GM18907 (cell line): ENCODE measurements at regions not wholly inside any gene's neighbourhood (a gene's known extent, or its start where the extent isn't known, plus 50 kb on each side); places are given as distances from the start of the nearest gene placed in this dataset.

Experiments
- ATAC-seq: cut with Tn5 transposase; IDR thresholded peaks from one replicate; pipeline ENCODE4 v1.9.1; 2021; ENCODE audit warnings: mild to moderate bottlenecking, moderate library complexity; ENCODE audit not compliant: unreplicated experiment

- no peak for ATAC-seq
Measured at GRCh38 chr10:36393801-36394200, 731.6 kb upstream of the ANKRD30A start.

- no peak for ATAC-seq
Measured at GRCh38 chr10:36391405-36391804, 734.0 kb upstream of the ANKRD30A start.

GRCh38 chr10:36390221-36390620 lies 735.2 kb upstream of the ANKRD30A start:
- no peak for ATAC-seq

- no peak for ATAC-seq
Measured at GRCh38 chr10:36388166-36388565, 737.2 kb upstream of the ANKRD30A start.

GRCh38 chr10:36385693-36386092 lies 739.7 kb upstream of the ANKRD30A start:
- no peak for ATAC-seq

GRCh38 chr10:36383349-36383748 lies 741.3 kb upstream of the FZD8 start:
- ATAC-seq, result no peak

- ATAC-seq, result no peak
Measured at GRCh38 chr10:36381748-36382147, 739.7 kb upstream of the FZD8 start.

GRCh38 chr10:36380538-36380937 lies 738.4 kb upstream of the FZD8 start:
- ATAC-seq, result no peak

- ATAC-seq, result no peak
Measured at GRCh38 chr10:36375107-36375506, 733.0 kb upstream of the FZD8 start.

GRCh38 chr10:36373424-36374096 lies 731.5 kb upstream of the FZD8 start:
- no peak for ATAC-seq

GRCh38 chr10:36367362-36367761 lies 725.3 kb upstream of the FZD8 start:
- no peak for ATAC-seq

GRCh38 chr10:36366843-36367242 lies 724.7 kb upstream of the FZD8 start:
- no peak for ATAC-seq

- ATAC-seq, result no peak
Measured at GRCh38 chr10:36366065-36366464, 724.0 kb upstream of the FZD8 start.

- ATAC-seq, result no peak
Measured at GRCh38 chr10:36362257-36362656, 720.2 kb upstream of the FZD8 start.

GRCh38 chr10:36358736-36359135 lies 716.6 kb upstream of the FZD8 start:
- ATAC-seq, result no peak

GRCh38 chr10:36354633-36355032 lies 712.5 kb upstream of the FZD8 start:
- no peak for ATAC-seq

- no peak for ATAC-seq
Measured at GRCh38 chr10:36351159-36351558, 709.1 kb upstream of the FZD8 start.

GRCh38 chr10:36349445-36350078 lies 707.5 kb upstream of the FZD8 start:
- no peak for ATAC-seq

GRCh38 chr10:36345807-36346206 lies 703.7 kb upstream of the FZD8 start:
- ATAC-seq, result no peak

- ATAC-seq, result no peak
Measured at GRCh38 chr10:36345175-36345533, 703.1 kb upstream of the FZD8 start.

GRCh38 chr10:36344240-36345174 lies 702.4 kb upstream of the FZD8 start:
- no peak for ATAC-seq

GRCh38 chr10:36342781-36343180 lies 700.7 kb upstream of the FZD8 start:
- no peak for ATAC-seq
